HEK293T (cell line): ENCODE measurements at regions not wholly inside any gene's neighbourhood (a gene's known extent, or its start where the extent isn't known, plus 50 kb on each side); places are given as distances from the start of the nearest gene placed in this dataset.

Experiments used
- ARNT ChIP-seq: fragments of 450-650 bp; IDR thresholded peaks from 2 replicates; pipeline ENCODE4 v1.6.1; 2017; ENCODE audit warnings: mild to moderate bottlenecking
- BHLHE40 ChIP-seq: fragments of 450-650 bp; IDR thresholded peaks from 2 replicates; pipeline ENCODE4 v1.6.1; 2016; ENCODE audit warnings: mild to moderate bottlenecking, moderate library complexity, borderline replicate concordance
- ELF4 ChIP-seq: fragments of 450-650 bp; IDR thresholded peaks from 2 replicates; pipeline ENCODE4 v1.6.1; 2017; ENCODE audit warnings: antibody characterized with exemption
- FOXA1 ChIP-seq: fragments of 450-650 bp; IDR thresholded peaks from 2 replicates; pipeline ENCODE4 v1.6.1; 2016; ENCODE audit warnings: mild to moderate bottlenecking
- FOXM1 ChIP-seq: fragments of 450-650 bp; IDR thresholded peaks from 2 replicates; pipeline ENCODE4 v1.6.1; 2017; ENCODE audit warnings: mild to moderate bottlenecking, borderline replicate concordance
- HDGF ChIP-seq: fragments of 450-650 bp; IDR thresholded peaks from 2 replicates; pipeline ENCODE4 v1.6.1; 2017; ENCODE audit warnings: antibody characterized with exemption, borderline replicate concordance
- L3MBTL2 ChIP-seq: fragments of 450-650 bp; conservative IDR thresholded peaks from 2 replicates; pipeline ENCODE4 v1.6.1; 2016; ENCODE audit warnings: mild to moderate bottlenecking
- LEF1 ChIP-seq: fragments of 450-650 bp; IDR thresholded peaks from 2 replicates; pipeline ENCODE4 v1.6.1; 2017; ENCODE audit warnings: mild to moderate bottlenecking, borderline replicate concordance
- PKNOX1 ChIP-seq: fragments of 450-650 bp; IDR thresholded peaks from 2 replicates; pipeline ENCODE4 v1.6.1; 2016
- SP1 ChIP-seq: fragments of 450-650 bp; IDR thresholded peaks from 2 replicates; pipeline ENCODE4 v1.6.1; 2017

GRCh38 chr5:2542821-2543220 is 208.7 kb downstream of the IRX2 start:
- TF ChIP-seq HDGF = no peak
- TF ChIP-seq ELF4 = no peak
- no peak for TF ChIP-seq SP1
- no peak for TF ChIP-seq FOXM1
- no peak for TF ChIP-seq ARNT
- TF ChIP-seq FOXA1 = no peak
- no peak for TF ChIP-seq LEF1
- TF ChIP-seq L3MBTL2 = no peak
- no peak for TF ChIP-seq BHLHE40
- TF ChIP-seq PKNOX1 = no peak
